ENCODE measurements at regions not wholly inside any gene's neighbourhood (a gene's known extent, or its start where the extent isn't known, plus 50 kb on each side); places are given as distances from the start of the nearest gene placed in this dataset.

- TF ChIP-seq CTCF (IDR thresholded peaks at IDR 0.05; ENCODE audit: poor library complexity, severe bottlenecking) (no peak), TAF1 (IDR thresholded peaks at IDR 0.05; ENCODE audit: low read depth) (no peak), REST (IDR thresholded peaks at IDR 0.05; ENCODE audit: borderline replicate concordance) (no peak), POLR2AphosphoS5 (IDR thresholded peaks at IDR 0.05) (no peak), RAD21 (conservative IDR thresholded peaks at IDR 0.05) (peak; percentile 35)
Measured at GRCh38 chr5:97545886-97546535, 363.0 kb upstream of the RIOK2 start.
